Uterus (tissue), 3 donors: ENCODE measurements at regions not wholly inside any gene's neighbourhood (a gene's known extent, or its start where the extent isn't known, plus 50 kb on each side); places are given as distances from the start of the nearest gene placed in this dataset. TPM values are rescaled to one million over a fixed set of nuclear protein-coding genes. Genes with fewer than 3 reads are reported as not detected.

Source experiments
- DNase-seq, 2 donors: peaks; one replicate each; pipeline ENCODE4 v3.0.0-alpha.2; 2019 to 2020
- H3K27ac ChIP-seq, 2 donors: fragments of 200-600 bp; sonication (generic); 1 replicate in 1 of 2; 2 replicates in 1 of 2; pipeline ENCODE4 v1.5.1; 2016 to 2018
- H3K27me3 ChIP-seq, 2 donors: fragments of 200-600 bp; sonication (generic); one replicate each; pipeline ENCODE4 v1.5.1; 2018 to 2019; ENCODE audit warnings: control low read depth in 1 of 2
- H3K36me3 ChIP-seq, 2 donors: fragments of 200-600 bp; sonication (generic); one replicate each; pipeline ENCODE4 v1.5.1; 2019; ENCODE audit warnings: control low read depth in 1 of 2
- H3K4me1 ChIP-seq, 2 donors: fragments of 200-600 bp; sonication (generic); one replicate each; pipeline ENCODE4 v1.5.1; 2018 to 2019; ENCODE audit warnings: control low read depth in 1 of 2
- H3K4me3 ChIP-seq, 2 donors: fragments of 200-600 bp; sonication (generic); 1 replicate in 1 of 2; 2 replicates in 1 of 2; pipeline ENCODE4 v1.5.1; 2018 to 2019; ENCODE audit warnings: mild to moderate bottlenecking in 1 of 2
- H3K9me3 ChIP-seq, 2 donors: fragments of 200-600 bp; sonication (generic); one replicate each; pipeline ENCODE4 v1.5.1; 2019; ENCODE audit warnings: control low read depth in 1 of 2
- POLR2A ChIP-seq, 2 donors: fragments of 450-650 bp; IDR thresholded peaks; one replicate each; pipeline ENCODE4 v1.6.1; 2016; ENCODE audit warnings: antibody characterized with exemption in 2 of 2, mild to moderate bottlenecking in 1 of 2, moderate library complexity in 1 of 2
- intact Hi-C: fragments of 100-400 bp; cut with DNase I; formaldehyde crosslinking; loops from one replicate; pipeline ENCODE4 v1.15.1; 2023; ENCODE audit warnings: low total_unique reads
- small RNA-seq: library from RNA; depleted of rRNA; stranded (forward); fragments of <200 nt; gene quantifications from one replicate; pipeline ENCODE3, GENCODE V24; 2016
- TF ChIP-seq, protein P1 (sequence below), 4 experiments: fragments of 200-600 bp in 2 of 4; fragments of 450-650 bp in 2 of 4; sonication (generic) in 2 of 4; IDR thresholded peaks; one replicate each; pipeline ENCODE4 v1.5.1; 2016 to 2019; ENCODE audit warnings: antibody characterized with exemption in 4 of 4, mild to moderate bottlenecking in 2 of 4, moderate library complexity in 1 of 4
- donor health status: DM: yes; HTN: yes; CAD: no.

DNA sequence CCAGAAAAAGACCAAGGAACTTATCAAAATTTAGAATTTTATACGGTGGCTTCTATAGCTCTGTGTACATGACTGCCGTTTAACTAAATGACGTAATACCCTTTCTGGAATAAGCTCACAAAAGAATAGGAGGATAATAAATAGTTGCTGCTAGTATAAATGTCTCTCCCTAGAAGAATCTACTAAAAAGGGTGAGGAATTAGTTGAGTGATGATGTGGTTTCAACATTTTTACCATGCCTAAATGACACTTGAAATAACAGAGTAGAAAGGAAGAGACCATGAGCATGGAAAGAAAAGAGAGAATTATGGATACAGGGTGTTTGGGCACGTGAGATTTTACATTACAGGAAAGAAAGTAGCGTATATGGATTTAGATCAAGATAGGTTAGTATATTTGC, 231.1 kb downstream of the ARAP2 start:
- no peak overlapping the region for H3K4me3 ChIP-seq
- no peaks in the 10 kb centered on the region for H3K36me3 ChIP-seq
- DNase-seq, result no peak
- no peak overlapping the region for H3K27ac ChIP-seq
- TF ChIP-seq, protein P1, sequence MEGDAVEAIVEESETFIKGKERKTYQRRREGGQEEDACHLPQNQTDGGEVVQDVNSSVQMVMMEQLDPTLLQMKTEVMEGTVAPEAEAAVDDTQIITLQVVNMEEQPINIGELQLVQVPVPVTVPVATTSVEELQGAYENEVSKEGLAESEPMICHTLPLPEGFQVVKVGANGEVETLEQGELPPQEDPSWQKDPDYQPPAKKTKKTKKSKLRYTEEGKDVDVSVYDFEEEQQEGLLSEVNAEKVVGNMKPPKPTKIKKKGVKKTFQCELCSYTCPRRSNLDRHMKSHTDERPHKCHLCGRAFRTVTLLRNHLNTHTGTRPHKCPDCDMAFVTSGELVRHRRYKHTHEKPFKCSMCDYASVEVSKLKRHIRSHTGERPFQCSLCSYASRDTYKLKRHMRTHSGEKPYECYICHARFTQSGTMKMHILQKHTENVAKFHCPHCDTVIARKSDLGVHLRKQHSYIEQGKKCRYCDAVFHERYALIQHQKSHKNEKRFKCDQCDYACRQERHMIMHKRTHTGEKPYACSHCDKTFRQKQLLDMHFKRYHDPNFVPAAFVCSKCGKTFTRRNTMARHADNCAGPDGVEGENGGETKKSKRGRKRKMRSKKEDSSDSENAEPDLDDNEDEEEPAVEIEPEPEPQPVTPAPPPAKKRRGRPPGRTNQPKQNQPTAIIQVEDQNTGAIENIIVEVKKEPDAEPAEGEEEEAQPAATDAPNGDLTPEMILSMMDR (IDR thresholded peaks at IDR 0.05), result no peak
- TF ChIP-seq POLR2A (IDR thresholded peaks at IDR 0.05), result no peak
- intact Hi-C loops, result no loop called here
- no peaks in the 10 kb centered on the region for H3K27me3 ChIP-seq
- no peaks in the 10 kb centered on the region for H3K9me3 ChIP-seq
- no peaks in the 10 kb centered on the region for H3K4me1 ChIP-seq

Small RNA genes in the stretch of these regions (small RNA-seq; reads per million reads assigned to genes)
- gene AC097535.2, result not detected
- gene RF01210, result not detected
- not detected for gene RNU6-573P
